Thoracic aorta (tissue), 2 donors: ENCODE measurements at regions not wholly inside any gene's neighbourhood (a gene's known extent, or its start where the extent isn't known, plus 50 kb on each side); places are given as distances from the start of the nearest gene placed in this dataset.
"Not testable (repeated sequence)": the region's sequence is repeated elsewhere in the genome, so short reads cannot be mapped to it uniquely, and the experiment has no call there.

Source experiments
- ATAC-seq: fragments of 150-250 bp; one replicate; pipeline ENCODE4 v1.8.0; 2017; ENCODE audit warnings: low read depth; ENCODE audit not compliant: insufficient number of reproducible peaks, low FRiP score
- DNase-seq: peaks from one replicate; pipeline ENCODE4 v3.0.0-alpha.2; 2020; ENCODE audit warnings: low spot score
- H3K27ac ChIP-seq, 2 donors: fragments of 200-600 bp; sonication (generic); 1 replicate in 1 of 2; 2 replicates in 1 of 2; pipeline ENCODE4 v1.5.1; 2016; ENCODE audit warnings: mild to moderate bottlenecking in 2 of 2, moderate library complexity in 2 of 2
- H3K27me3 ChIP-seq: fragments of 200-600 bp; sonication (generic); replicated peaks from 2 replicates; pipeline ENCODE4 v1.6.0; 2016; ENCODE audit warnings: mild to moderate bottlenecking; ENCODE audit not compliant: insufficient read depth
- H3K36me3 ChIP-seq: fragments of 200-600 bp; sonication (generic); one replicate; pipeline ENCODE4 v1.5.1; 2016
- H3K4me1 ChIP-seq, 2 donors: fragments of 200-600 bp; sonication (generic); 1 replicate in 1 of 2; 2 replicates in 1 of 2; pipeline versions ENCODE4 v1.5.1 to v1.6.0; 2016; ENCODE audit warnings: low read depth in 2 of 2, mild to moderate bottlenecking in 1 of 2; ENCODE audit not compliant: control insufficient read depth in 1 of 2
- H3K4me3 ChIP-seq: fragments of 200-600 bp; sonication (generic); 2 replicates; pipeline ENCODE4 v1.5.1; 2016; ENCODE audit warnings: mild to moderate bottlenecking
- H3K9me3 ChIP-seq: fragments of 200-600 bp; sonication (generic); 2 replicates; pipeline ENCODE4 v1.5.1; 2016
- TF ChIP-seq, protein P1 (sequence below): fragments of 200-600 bp; sonication (generic); IDR thresholded peaks from one replicate; pipeline ENCODE4 v1.5.1; 2019; ENCODE audit warnings: antibody characterized with exemption

DNA sequence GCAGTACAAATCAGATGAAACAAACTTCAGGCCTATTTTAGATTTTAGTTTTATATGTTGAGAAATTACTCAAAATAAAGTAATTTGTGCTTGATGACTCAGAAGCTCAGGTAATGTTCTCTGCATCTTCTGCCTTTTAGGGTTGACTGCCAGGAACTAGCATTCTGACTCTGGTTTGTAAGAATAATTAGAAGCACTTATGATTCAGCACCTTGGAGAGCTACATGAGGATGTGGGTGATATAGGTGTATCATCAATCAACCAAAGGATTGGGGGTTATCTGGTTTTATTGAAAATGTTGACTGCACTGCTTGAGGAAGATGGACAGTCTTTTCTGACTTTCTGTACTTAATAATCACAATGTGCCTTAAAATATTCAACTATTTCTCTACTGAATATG lies 118.7 kb upstream of the SGCD start:
- Histone ChIP-seq H3K4me3 (no peak overlapping the region), H3K4me1 (no peaks in the 10 kb centered on the region), H3K36me3 (no peaks in the 10 kb centered on the region), H3K27ac (no peak overlapping the region), H3K27me3 (no peaks in the 10 kb centered on the region), H3K9me3 (peaks cover 6% of the 10 kb centered on the region)
- TF ChIP-seq, protein P1, sequence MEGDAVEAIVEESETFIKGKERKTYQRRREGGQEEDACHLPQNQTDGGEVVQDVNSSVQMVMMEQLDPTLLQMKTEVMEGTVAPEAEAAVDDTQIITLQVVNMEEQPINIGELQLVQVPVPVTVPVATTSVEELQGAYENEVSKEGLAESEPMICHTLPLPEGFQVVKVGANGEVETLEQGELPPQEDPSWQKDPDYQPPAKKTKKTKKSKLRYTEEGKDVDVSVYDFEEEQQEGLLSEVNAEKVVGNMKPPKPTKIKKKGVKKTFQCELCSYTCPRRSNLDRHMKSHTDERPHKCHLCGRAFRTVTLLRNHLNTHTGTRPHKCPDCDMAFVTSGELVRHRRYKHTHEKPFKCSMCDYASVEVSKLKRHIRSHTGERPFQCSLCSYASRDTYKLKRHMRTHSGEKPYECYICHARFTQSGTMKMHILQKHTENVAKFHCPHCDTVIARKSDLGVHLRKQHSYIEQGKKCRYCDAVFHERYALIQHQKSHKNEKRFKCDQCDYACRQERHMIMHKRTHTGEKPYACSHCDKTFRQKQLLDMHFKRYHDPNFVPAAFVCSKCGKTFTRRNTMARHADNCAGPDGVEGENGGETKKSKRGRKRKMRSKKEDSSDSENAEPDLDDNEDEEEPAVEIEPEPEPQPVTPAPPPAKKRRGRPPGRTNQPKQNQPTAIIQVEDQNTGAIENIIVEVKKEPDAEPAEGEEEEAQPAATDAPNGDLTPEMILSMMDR = no peak
- ATAC-seq (no peak), DNase-seq (no peak)

DNA sequence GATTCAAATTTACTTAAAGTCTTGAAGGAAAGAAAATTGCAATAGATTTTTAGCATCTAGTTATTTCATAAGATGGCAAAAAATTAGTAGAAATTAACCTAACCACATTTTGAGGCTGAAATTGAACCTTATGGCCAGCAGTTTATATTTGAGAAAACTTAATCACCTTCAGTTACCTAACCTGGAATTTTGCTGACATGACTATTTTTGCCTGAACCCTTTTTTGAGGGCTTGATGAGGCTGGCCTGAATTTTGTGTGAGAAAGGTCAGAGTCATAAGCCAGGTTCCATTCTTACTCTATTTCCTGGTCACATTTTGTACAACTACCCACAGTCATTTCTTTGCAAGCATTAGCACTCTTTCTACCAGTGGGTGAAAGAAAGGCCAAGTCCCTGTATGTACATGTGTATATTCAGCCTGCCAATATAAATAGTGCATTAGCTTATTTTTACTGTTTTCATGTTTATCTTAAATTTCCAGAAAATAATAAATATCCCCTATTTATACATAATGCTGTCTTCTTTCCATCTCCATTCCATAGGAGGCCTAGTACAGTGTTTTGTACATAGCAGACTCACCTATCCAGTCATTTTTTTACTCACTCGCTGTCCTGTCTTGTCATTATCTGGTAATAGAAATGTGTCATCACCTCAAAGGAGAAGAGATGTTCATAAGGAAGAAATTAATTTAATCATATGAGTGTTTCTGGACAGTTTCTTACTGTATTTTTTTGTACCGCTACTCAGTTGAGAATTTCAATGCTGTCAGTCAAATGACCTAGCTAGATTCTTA lies 108.4 kb upstream of the SGCD start:
- Histone ChIP-seq H3K27me3 (no peaks in the 10 kb centered on the region), H3K36me3 (no peaks in the 10 kb centered on the region), H3K4me1 (no peaks in the 10 kb centered on the region), H3K4me3 (no peak overlapping the region), H3K9me3 (no peaks in the 10 kb centered on the region), H3K27ac (no peak overlapping the region)
- TF ChIP-seq, protein P1 = no peak
- ATAC-seq = no peak
- DNase-seq = no peak

DNA sequence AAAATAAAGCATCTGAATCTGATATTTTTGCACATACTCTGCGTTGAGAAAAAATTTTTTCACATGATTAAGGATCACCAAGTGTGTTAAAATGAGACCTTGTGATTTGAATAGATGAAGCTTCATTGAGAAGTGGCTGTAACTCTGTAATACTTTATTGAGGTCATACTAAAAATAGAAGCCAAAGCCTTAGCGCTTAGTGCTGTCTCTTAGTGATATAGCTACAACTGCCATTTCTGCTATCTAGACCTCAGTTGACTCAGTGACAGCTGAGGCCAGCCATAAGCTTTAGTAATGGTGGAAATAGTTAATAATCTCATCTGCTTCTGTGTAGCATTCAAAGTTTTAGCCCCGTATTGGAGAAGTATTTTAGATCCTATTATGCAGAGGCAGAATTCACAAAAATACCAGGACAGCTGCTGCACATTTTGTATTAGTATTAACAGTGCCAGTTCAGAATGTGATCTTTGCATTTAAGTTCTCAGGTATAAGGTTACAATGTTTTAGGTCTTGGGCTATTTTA lies 107.4 kb upstream of the SGCD start:
- H3K9me3 ChIP-seq = no peaks in the 10 kb centered on the region
- H3K36me3 ChIP-seq = no peaks in the 10 kb centered on the region
- H3K27me3 ChIP-seq = no peaks in the 10 kb centered on the region
- no peaks in the 10 kb centered on the region for H3K4me1 ChIP-seq
- DNase-seq (no peak), ATAC-seq (no peak)
- TF ChIP-seq, protein P1 = no peak
- H3K27ac ChIP-seq = no peak overlapping the region
- no peak overlapping the region for H3K4me3 ChIP-seq

DNA sequence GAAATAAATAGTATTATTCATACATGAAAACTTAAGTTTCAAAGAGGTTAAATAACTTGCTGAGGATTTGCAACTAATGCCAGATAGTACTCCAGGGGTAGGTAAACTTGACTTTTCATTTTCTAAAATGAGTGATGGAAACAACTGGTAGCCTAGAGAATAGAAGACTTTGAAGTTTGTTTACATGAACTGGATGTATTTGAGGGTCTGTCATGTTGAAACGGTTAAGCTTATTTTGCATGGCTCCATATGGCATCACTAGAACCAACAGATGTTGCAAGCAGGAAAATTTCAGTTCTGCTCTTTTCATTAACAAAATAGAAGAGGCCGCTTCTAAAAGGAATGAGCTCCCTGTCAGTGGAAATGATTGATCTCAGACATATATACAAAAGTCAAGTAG lies 105.1 kb upstream of the SGCD start:
- ATAC-seq (no peak), DNase-seq (no peak)
- H3K4me3 ChIP-seq = no peak overlapping the region
- no peak overlapping the region for H3K27ac ChIP-seq
- H3K27me3 ChIP-seq = no peaks in the 10 kb centered on the region
- no peaks in the 10 kb centered on the region for H3K9me3 ChIP-seq
- H3K4me1 ChIP-seq = no peaks in the 10 kb centered on the region
- TF ChIP-seq, protein P1 = no peak
- H3K36me3 ChIP-seq = no peaks in the 10 kb centered on the region

DNA sequence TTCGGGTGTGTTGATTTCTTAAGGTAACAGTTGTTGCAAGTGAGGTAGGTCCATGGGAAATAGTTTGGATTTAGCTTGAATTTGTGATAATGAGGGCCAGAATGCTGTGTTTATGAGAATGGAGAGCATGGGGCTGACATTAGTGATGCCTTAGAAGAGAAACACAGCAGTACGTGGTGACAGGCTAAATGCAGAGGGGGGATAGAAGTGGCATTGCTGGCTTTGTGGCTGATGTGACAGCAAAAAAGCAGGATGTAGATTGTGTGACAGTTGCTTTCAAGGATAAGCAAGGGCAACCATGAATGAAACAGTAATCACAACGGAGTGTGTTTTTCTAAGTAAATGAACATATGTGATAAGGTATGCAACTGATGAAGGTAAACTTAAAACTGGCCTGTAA lies 103.4 kb upstream of the SGCD start:
- DNase-seq (no peak), ATAC-seq (no peak)
- Histone ChIP-seq H3K27me3 (no peaks in the 10 kb centered on the region), H3K36me3 (no peaks in the 10 kb centered on the region), H3K4me3 (no peak overlapping the region), H3K4me1 (no peaks in the 10 kb centered on the region), H3K9me3 (no peaks in the 10 kb centered on the region), H3K27ac (no peak overlapping the region)
- TF ChIP-seq, protein P1 = no peak

DNA sequence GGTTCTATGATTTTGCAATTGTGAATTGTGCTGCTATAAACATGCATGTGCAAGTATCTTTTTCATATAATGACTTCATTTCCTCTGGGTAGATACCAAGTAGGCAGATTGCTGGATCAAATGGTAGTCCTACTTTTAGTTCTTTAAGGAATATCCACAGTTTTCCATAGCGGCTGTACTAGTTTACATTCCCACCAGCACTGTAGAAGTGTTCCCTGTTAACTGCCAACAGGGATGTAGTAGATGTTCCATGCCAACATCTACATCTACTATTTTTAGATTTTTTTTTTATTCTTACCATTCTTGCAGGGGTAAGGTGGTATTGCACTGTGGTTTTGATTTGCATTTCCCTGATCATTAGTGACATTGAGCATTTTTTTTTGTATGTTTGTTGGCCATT lies 100.5 kb upstream of the SGCD start:
- H3K27me3 ChIP-seq, ATAC-seq, H3K4me3 ChIP-seq: not testable (repeated sequence)

More for the DNA sequence above, 100.5 kb upstream of the SGCD start:
- not testable (repeated sequence) for H3K36me3 ChIP-seq, H3K4me1 ChIP-seq, H3K27ac ChIP-seq, H3K9me3 ChIP-seq, DNase-seq
